Adrenal gland (tissue), 9 donors: ENCODE measurements at regions not wholly inside any gene's neighbourhood (a gene's known extent, or its start where the extent isn't known, plus 50 kb on each side); places are given as distances from the start of the nearest gene placed in this dataset.

Source experiments
- DNase-seq, 7 donors: peaks; one replicate each; pipeline ENCODE4 v3.0.0-alpha.2; 2019 to 2020
- H3K27ac ChIP-seq, 5 donors: fragments of 200-600 bp; sonication (generic) in 4 of 5; 1 replicate in 3 of 5; 2 replicates in 2 of 5; pipeline versions ENCODE4 v1.5.1 to v1.8.0; 2016 to 2020; ENCODE audit warnings: mild to moderate bottlenecking in 1 of 5
- H3K27me3 ChIP-seq: fragments of 200-600 bp; 2 replicates; pipeline ENCODE4 v1.8.0; 2021
- H3K36me3 ChIP-seq, 2 donors: fragments of 200-600 bp; replicated peaks in 1 of 2; 1 replicate in 1 of 2; 2 replicates in 1 of 2; pipeline versions ENCODE4 v1.5.1 to v1.8.0; 2018 to 2022
- H3K4me1 ChIP-seq, 2 donors: fragments of 200-600 bp; replicated peaks in 1 of 2; 1 replicate in 1 of 2; 2 replicates in 1 of 2; pipeline versions ENCODE4 v1.5.1 to v1.8.0; 2018 to 2021
- H3K4me3 ChIP-seq, 4 donors: fragments of 200-600 bp; sonication (generic) in 3 of 4; one replicate each; pipeline ENCODE4 v1.5.1; 2016 to 2018
- H3K9me3 ChIP-seq, 3 donors: fragments of 200-600 bp; sonication (generic) in 1 of 3; replicated peaks in 1 of 3; 1 replicate in 2 of 3; 2 replicates in 1 of 3; pipeline versions ENCODE4 v1.5.1 to v1.8.0; 2016 to 2021
- POLR2A ChIP-seq, 2 donors: fragments of 450-650 bp; IDR thresholded peaks; one replicate each; pipeline ENCODE4 v1.6.1; 2017; ENCODE audit warnings: antibody characterized with exemption in 2 of 2, mild to moderate bottlenecking in 2 of 2, moderate library complexity in 1 of 2
- WGBS, 4 donors: extraction: QIAGEN DNeasy Blood & Tissue Kit in 2 of 4; methylation state at CpG; one replicate each; pipeline versions ENCODE4 v1.1.5 to v1.1.7; 2013 to 2017; 5-methylcytosine and 5-hydroxymethylcytosine counted together
- intact Hi-C, 2 donors: fragments of 100-400 bp; cut with DNase I; formaldehyde crosslinking; loops; one replicate each; pipeline versions ENCODE4 v1.14.1 to v1.15.0; 2022 to 2023
- TF ChIP-seq, protein P1 (sequence below), 6 experiments: fragments of 450-650 bp in 4 of 6; fragments of 200-600 bp in 2 of 6; sonication (generic) in 1 of 6; IDR thresholded peaks; 1 replicate in 5 of 6; 2 replicates in 1 of 6; pipeline versions ENCODE4 v1.5.1 to v1.8.0; 2016 to 2021; ENCODE audit warnings: antibody characterized with exemption in 6 of 6, mild to moderate bottlenecking in 2 of 6, moderate library complexity in 1 of 6
- donor health status: healthy with polysubstance abuse.
- donor health status: Bipolar disorder and iron deficiency.
- donor health status: DM: yes; HTN: yes; CAD: no.
- donor health status: DM: no; HTN: no; CAD: no.
- donor health status: DM: no; HTN: no; CAD: no.

- Histone ChIP-seq H3K36me3 (no peaks in the 10 kb centered on the region), H3K4me3 (no peak overlapping the region), H3K9me3 (no peaks in the 10 kb centered on the region), H3K4me1 (peaks cover 0 to 2% of the 10 kb centered on the region in 2 donors), H3K27me3 (no peaks in the 10 kb centered on the region), H3K27ac (no peak overlapping the region)
- intact Hi-C loops = no loop called here
- TF ChIP-seq, protein P1, sequence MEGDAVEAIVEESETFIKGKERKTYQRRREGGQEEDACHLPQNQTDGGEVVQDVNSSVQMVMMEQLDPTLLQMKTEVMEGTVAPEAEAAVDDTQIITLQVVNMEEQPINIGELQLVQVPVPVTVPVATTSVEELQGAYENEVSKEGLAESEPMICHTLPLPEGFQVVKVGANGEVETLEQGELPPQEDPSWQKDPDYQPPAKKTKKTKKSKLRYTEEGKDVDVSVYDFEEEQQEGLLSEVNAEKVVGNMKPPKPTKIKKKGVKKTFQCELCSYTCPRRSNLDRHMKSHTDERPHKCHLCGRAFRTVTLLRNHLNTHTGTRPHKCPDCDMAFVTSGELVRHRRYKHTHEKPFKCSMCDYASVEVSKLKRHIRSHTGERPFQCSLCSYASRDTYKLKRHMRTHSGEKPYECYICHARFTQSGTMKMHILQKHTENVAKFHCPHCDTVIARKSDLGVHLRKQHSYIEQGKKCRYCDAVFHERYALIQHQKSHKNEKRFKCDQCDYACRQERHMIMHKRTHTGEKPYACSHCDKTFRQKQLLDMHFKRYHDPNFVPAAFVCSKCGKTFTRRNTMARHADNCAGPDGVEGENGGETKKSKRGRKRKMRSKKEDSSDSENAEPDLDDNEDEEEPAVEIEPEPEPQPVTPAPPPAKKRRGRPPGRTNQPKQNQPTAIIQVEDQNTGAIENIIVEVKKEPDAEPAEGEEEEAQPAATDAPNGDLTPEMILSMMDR (IDR thresholded peaks at IDR 0.05) = no peak
- no peak for TF ChIP-seq POLR2A (IDR thresholded peaks at IDR 0.05)
- DNase-seq = no peak
These were observed 56.1 kb downstream of the BTG1 start for GRCh38 chr12:92089559-92089958.

DNA sequence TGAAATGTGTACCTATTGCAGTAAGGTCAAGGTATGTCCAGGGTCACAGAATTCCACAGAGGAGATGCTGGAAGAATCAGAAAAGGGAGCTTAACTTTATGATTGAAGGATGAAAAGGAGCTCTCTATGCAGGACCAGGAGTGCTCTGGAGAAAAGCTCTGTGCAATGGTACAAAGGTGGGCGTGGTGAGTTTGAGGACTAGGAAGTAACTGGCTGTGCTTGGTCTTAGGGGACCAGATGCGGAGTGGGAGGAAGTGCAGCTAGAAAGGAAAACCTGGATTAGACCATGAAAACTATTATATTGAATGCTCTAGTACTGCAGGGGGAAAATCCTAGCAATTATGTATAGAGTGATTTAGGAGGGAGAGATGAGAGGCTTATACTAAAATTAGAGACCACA is 56.8 kb downstream of the BTG1 start:
- Histone ChIP-seq H3K4me3 (no peak overlapping the region), H3K4me1 (no peaks in the 10 kb centered on the region), H3K36me3 (no peaks in the 10 kb centered on the region), H3K27ac (no peak overlapping the region), H3K9me3 (no peaks in the 10 kb centered on the region), H3K27me3 (no peaks in the 10 kb centered on the region)
- no peak for DNase-seq
- no peak for TF ChIP-seq POLR2A (IDR thresholded peaks at IDR 0.05)
- TF ChIP-seq, protein P1 (IDR thresholded peaks at IDR 0.05) = no peak
- intact Hi-C loops = no loop called here
- WGBS, 4 donors = 79 to 85% (median 80%) methylated on average over 2 of the region's 2 CpGs

- H3K4me3 ChIP-seq = no peak overlapping the region
- intact Hi-C loops = no loop called here
- no peaks in the 10 kb centered on the region for H3K27me3 ChIP-seq
- DNase-seq = no peak
- 91 to 97% (median 94%) methylated on average over 1 of the region's 1 CpG for WGBS, 4 donors
- no peaks in the 10 kb centered on the region for H3K36me3 ChIP-seq
- no peak overlapping the region for H3K27ac ChIP-seq
- no peaks in the 10 kb centered on the region for H3K9me3 ChIP-seq
- no peaks in the 10 kb centered on the region for H3K4me1 ChIP-seq
- TF ChIP-seq, protein P1 (IDR thresholded peaks at IDR 0.05) = no peak
- TF ChIP-seq POLR2A (IDR thresholded peaks at IDR 0.05) = no peak
These were observed 60.0 kb downstream of the BTG1 start for GRCh38 chr12:92085736-92086040.

- H3K9me3 ChIP-seq = no peaks in the 10 kb centered on the region
- TF ChIP-seq POLR2A (IDR thresholded peaks at IDR 0.05) = no peak
- H3K36me3 ChIP-seq = no peaks in the 10 kb centered on the region
- no peak overlapping the region for H3K27ac ChIP-seq
- H3K27me3 ChIP-seq = no peaks in the 10 kb centered on the region
- intact Hi-C loops = no loop called here
- H3K4me1 ChIP-seq = no peaks in the 10 kb centered on the region
- no peak for DNase-seq
- WGBS, 4 donors = 82 to 90% (median 89%) methylated on average over 3 of the region's 3 CpGs
- no peak overlapping the region for H3K4me3 ChIP-seq
These were observed 60.5 kb downstream of the BTG1 start for GRCh38 chr12:92085040-92085735.

DNA sequence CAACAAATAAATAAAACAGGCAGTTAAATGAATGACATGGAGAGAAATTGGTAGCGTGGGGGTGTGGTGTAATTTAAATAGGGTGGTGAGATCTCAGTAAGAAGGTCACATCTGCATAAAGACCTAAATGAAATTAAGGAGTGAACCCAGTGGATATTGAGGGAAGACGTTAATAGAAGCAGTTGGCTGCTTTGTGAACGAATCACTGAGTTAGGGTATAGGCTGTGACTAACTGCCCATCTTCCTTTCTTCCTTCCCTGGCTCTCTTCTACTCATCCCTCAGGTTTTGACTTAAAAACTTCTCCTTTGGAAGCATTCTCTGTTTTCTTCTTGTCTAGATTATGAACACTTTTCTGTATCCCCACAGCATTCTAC is 64.7 kb downstream of the BTG1 start:
- H3K27ac ChIP-seq = no peak overlapping the region
- intact Hi-C loops = no loop called here
- 87 to 99% (median 94%) methylated on average over 3 of the region's 3 CpGs for WGBS, 4 donors

More for the DNA sequence above, 64.7 kb downstream of the BTG1 start:
- TF ChIP-seq, protein P1 (IDR thresholded peaks at IDR 0.05) = no peak
- TF ChIP-seq POLR2A (IDR thresholded peaks at IDR 0.05) = no peak
- peaks cover 4 to 6% of the 10 kb centered on the region in 2 donors for H3K4me1 ChIP-seq
- no peak for DNase-seq
- no peak overlapping the region for H3K4me3 ChIP-seq
- H3K27me3 ChIP-seq = no peaks in the 10 kb centered on the region
- no peaks in the 10 kb centered on the region for H3K36me3 ChIP-seq
- H3K9me3 ChIP-seq = no peaks in the 10 kb centered on the region
